ENCODE measurements at regions not wholly inside any gene's neighbourhood (a gene's known extent, or its start where the extent isn't known, plus 50 kb on each side); places are given as distances from the start of the nearest gene placed in this dataset.

DNA sequence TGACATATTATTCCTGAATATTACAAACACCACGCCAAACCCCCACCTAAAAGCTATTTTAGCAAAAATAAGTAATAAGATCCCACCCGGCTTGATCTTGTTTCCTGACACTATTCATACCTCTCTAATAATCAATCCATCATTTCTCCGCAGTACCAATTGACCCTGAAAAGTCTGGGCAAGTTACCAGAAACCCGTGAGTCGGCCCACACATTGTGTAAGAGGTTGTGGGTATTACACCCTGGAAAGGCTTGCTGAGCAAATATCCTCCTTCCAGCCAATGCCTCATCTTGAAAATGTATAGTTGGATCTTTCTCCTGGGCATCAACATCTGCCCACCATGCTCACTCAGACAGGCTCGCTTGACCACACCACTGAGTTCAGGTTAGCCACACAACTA, 451.0 kb downstream of the TTLL7 start (continued):
- TF ChIP-seq, protein P1, sequence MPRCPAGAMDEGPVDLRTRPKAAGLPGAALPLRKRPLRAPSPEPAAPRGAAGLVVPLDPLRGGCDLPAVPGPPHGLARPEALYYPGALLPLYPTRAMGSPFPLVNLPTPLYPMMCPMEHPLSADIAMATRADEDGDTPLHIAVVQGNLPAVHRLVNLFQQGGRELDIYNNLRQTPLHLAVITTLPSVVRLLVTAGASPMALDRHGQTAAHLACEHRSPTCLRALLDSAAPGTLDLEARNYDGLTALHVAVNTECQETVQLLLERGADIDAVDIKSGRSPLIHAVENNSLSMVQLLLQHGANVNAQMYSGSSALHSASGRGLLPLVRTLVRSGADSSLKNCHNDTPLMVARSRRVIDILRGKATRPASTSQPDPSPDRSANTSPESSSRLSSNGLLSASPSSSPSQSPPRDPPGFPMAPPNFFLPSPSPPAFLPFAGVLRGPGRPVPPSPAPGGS (IDR thresholded peaks at IDR 0.05; ENCODE audit: borderline replicate concordance, insufficient read depth, low read depth, low read length, poor library complexity, severe bottlenecking) = no peak
- TF ChIP-seq SRF (IDR thresholded peaks at IDR 0.05; ENCODE audit: low read depth in 2 of 2, low read length in 2 of 2) (no peak), WRNIP1 (IDR thresholded peaks at IDR 0.05; ENCODE audit: borderline replicate concordance, low read depth, low read length) (no peak), MEF2B (IDR thresholded peaks at IDR 0.05; ENCODE audit: partially characterized antibody, poor library complexity, severe bottlenecking) (no peak), BRCA1 (IDR thresholded peaks at IDR 0.05; ENCODE audit: low read depth, low read length) (no peak), RELA (IDR thresholded peaks at IDR 0.05; ENCODE audit: borderline replicate concordance, partially characterized antibody) (no peak), TCF3 (IDR thresholded peaks at IDR 0.05; ENCODE audit: borderline replicate concordance, insufficient read depth, low read depth, low read length) (no peak), EP300 (IDR thresholded peaks at IDR 0.05; ENCODE audit: borderline replicate concordance in 1 of 2, control insufficient read depth in 1 of 2, low read depth in 2 of 2, low read length in 2 of 2) (no peak), DPF2 (IDR thresholded peaks at IDR 0.05) (no peak), YY1 (IDR thresholded peaks at IDR 0.05; ENCODE audit: low read depth, low read length) (no peak)
- TF ChIP-seq, protein P2, sequence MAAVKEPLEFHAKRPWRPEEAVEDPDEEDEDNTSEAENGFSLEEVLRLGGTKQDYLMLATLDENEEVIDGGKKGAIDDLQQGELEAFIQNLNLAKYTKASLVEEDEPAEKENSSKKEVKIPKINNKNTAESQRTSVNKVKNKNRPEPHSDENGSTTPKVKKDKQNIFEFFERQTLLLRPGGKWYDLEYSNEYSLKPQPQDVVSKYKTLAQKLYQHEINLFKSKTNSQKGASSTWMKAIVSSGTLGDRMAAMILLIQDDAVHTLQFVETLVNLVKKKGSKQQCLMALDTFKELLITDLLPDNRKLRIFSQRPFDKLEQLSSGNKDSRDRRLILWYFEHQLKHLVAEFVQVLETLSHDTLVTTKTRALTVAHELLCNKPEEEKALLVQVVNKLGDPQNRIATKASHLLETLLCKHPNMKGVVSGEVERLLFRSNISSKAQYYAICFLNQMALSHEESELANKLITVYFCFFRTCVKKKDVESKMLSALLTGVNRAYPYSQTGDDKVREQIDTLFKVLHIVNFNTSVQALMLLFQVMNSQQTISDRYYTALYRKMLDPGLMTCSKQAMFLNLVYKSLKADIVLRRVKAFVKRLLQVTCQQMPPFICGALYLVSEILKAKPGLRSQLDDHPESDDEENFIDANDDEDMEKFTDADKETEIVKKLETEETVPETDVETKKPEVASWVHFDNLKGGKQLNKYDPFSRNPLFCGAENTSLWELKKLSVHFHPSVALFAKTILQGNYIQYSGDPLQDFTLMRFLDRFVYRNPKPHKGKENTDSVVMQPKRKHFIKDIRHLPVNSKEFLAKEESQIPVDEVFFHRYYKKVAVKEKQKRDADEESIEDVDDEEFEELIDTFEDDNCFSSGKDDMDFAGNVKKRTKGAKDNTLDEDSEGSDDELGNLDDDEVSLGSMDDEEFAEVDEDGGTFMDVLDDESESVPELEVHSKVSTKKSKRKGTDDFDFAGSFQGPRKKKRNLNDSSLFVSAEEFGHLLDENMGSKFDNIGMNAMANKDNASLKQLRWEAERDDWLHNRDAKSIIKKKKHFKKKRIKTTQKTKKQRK (IDR thresholded peaks at IDR 0.05; ENCODE audit: low read depth, low read length) = no peak
- TF ChIP-seq, protein P3, sequence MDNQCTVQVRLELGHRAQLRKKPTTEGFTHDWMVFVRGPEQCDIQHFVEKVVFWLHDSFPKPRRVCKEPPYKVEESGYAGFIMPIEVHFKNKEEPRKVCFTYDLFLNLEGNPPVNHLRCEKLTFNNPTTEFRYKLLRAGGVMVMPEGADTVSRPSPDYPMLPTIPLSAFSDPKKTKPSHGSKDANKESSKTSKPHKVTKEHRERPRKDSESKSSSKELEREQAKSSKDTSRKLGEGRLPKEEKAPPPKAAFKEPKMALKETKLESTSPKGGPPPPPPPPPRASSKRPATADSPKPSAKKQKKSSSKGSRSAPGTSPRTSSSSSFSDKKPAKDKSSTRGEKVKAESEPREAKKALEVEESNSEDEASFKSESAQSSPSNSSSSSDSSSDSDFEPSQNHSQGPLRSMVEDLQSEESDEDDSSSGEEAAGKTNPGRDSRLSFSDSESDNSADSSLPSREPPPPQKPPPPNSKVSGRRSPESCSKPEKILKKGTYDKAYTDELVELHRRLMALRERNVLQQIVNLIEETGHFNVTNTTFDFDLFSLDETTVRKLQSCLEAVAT (IDR thresholded peaks at IDR 0.05) = no peak
- TF ChIP-seq, protein P4, sequence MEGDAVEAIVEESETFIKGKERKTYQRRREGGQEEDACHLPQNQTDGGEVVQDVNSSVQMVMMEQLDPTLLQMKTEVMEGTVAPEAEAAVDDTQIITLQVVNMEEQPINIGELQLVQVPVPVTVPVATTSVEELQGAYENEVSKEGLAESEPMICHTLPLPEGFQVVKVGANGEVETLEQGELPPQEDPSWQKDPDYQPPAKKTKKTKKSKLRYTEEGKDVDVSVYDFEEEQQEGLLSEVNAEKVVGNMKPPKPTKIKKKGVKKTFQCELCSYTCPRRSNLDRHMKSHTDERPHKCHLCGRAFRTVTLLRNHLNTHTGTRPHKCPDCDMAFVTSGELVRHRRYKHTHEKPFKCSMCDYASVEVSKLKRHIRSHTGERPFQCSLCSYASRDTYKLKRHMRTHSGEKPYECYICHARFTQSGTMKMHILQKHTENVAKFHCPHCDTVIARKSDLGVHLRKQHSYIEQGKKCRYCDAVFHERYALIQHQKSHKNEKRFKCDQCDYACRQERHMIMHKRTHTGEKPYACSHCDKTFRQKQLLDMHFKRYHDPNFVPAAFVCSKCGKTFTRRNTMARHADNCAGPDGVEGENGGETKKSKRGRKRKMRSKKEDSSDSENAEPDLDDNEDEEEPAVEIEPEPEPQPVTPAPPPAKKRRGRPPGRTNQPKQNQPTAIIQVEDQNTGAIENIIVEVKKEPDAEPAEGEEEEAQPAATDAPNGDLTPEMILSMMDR (IDR thresholded peaks at IDR 0.05 in 2 of 3, conservative IDR thresholded peaks at IDR 0.05 in 1 of 3; ENCODE audit: control insufficient read depth in 2 of 3, extremely low read depth in 1 of 3, insufficient read depth in 1 of 3, low read depth in 3 of 3, low read length in 3 of 3) = no peak
